ENCODE measurements at regions not wholly inside any gene's neighbourhood (a gene's known extent, or its start where the extent isn't known, plus 50 kb on each side); places are given as distances from the start of the nearest gene placed in this dataset.

GRCh38 chr3:14016900-14017475 is 107.7 kb downstream of the CHCHD4 start:
- no peak for TF ChIP-seq POLR2A (IDR thresholded peaks at IDR 0.05; ENCODE audit: low read depth, low read length)
- TF ChIP-seq TAF1 (IDR thresholded peaks at IDR 0.05; ENCODE audit: low read depth, low read length), result no peak
- no peak for TF ChIP-seq POLR2AphosphoS5 (IDR thresholded peaks at IDR 0.05; ENCODE audit: low read depth, low read length)
- TF ChIP-seq SPI1 (IDR thresholded peaks at IDR 0.05; ENCODE audit: low read depth, low read length), result no peak
- no peak for TF ChIP-seq PAX5 (IDR thresholded peaks at IDR 0.05; ENCODE audit: insufficient read depth, low read length, severe bottlenecking)
- TF ChIP-seq POU2F2 (IDR thresholded peaks at IDR 0.05; ENCODE audit: low read depth, low read length), result no peak
